GM12865 (cell line): ENCODE measurements at regions not wholly inside any gene's neighbourhood (a gene's known extent, or its start where the extent isn't known, plus 50 kb on each side); places are given as distances from the start of the nearest gene placed in this dataset.

Experiments used
- DNase-seq: peaks from one replicate; pipeline ENCODE4 v3.0.0; 2010; ENCODE audit warnings: low read depth
- H3K4me3 ChIP-seq: 2 replicates; pipeline ENCODE4 v1.5.1; 2011; ENCODE audit warnings: mild to moderate bottlenecking, low read depth, low read length, control low read depth
- TF ChIP-seq, protein P1 (sequence below): IDR thresholded peaks from 2 replicates; pipeline ENCODE4 v1.5.1; 2011; ENCODE audit warnings: low read length, control low read depth, low read depth, inconsistent platforms; ENCODE audit not compliant: insufficient read depth; ENCODE audit errors: missing control alignments

GRCh38 chr21:35198565-35198964 is 149.5 kb upstream of the RUNX1 start:
- no peak overlapping the region for H3K4me3 ChIP-seq
- no peak for DNase-seq
- TF ChIP-seq, protein P1, sequence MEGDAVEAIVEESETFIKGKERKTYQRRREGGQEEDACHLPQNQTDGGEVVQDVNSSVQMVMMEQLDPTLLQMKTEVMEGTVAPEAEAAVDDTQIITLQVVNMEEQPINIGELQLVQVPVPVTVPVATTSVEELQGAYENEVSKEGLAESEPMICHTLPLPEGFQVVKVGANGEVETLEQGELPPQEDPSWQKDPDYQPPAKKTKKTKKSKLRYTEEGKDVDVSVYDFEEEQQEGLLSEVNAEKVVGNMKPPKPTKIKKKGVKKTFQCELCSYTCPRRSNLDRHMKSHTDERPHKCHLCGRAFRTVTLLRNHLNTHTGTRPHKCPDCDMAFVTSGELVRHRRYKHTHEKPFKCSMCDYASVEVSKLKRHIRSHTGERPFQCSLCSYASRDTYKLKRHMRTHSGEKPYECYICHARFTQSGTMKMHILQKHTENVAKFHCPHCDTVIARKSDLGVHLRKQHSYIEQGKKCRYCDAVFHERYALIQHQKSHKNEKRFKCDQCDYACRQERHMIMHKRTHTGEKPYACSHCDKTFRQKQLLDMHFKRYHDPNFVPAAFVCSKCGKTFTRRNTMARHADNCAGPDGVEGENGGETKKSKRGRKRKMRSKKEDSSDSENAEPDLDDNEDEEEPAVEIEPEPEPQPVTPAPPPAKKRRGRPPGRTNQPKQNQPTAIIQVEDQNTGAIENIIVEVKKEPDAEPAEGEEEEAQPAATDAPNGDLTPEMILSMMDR = no peak

DNA sequence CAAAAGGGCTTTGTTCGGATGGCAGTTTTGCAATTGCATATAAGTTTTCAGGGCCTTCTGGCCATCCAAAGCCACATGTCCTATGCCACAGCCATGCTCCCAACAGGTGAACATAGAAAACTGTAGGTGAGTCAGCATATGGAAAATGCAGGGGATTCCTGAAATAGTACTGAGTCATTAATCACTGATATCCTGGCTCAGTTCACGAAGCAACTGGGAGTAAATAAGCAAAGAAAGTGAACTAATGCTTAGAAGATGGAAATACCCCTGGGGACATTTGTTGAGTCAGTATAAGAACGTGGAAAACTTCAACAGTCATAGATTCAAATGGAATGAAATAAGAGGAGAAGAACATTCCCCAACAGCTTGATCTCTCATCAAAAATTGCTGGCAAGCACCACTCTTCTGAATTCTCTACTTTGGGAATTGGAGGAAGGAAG is 148.9 kb upstream of the RUNX1 start:
- no peak for DNase-seq
- TF ChIP-seq, protein P1 = no peak

DNA sequence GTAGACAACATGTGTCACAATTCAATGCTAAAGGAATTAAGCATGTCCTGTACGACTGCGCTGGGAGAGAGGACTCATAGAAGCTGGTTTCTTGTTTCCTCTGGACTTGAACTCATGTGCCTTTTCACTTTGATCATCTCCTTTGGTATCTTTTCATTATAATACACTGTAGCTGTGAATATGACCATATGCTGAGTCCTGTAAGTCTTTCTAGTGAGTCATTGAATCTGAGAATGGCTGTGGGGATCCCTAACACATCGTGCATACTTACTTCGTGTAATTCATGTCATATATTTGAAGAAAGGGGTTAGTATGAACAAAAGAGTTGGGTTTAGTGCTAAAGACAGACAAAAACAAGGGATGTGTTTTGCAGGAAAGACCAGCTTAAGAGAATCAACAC is 148.1 kb upstream of the RUNX1 start:
- TF ChIP-seq, protein P1 = no peak
- DNase-seq = no peak
- no peak overlapping the region for H3K4me3 ChIP-seq

More for the DNA sequence above, 148.9 kb upstream of the RUNX1 start:
- no peak overlapping the region for H3K4me3 ChIP-seq

GRCh38 chr21:35196128-35196527 is 147.0 kb upstream of the RUNX1 start:
- TF ChIP-seq, protein P1 = no peak
- DNase-seq = no peak
- H3K4me3 ChIP-seq = no peak overlapping the region

- no peak overlapping the region for H3K4me3 ChIP-seq
- DNase-seq = no peak
- TF ChIP-seq, protein P1 = no peak
Observed at GRCh38 chr21:35195232-35195631, 146.1 kb upstream of the RUNX1 start.

- no peak overlapping the region for H3K4me3 ChIP-seq
- no peak for DNase-seq
- TF ChIP-seq, protein P1 = no peak
Observed at GRCh38 chr21:35191754-35192153, 142.7 kb upstream of the RUNX1 start.

DNA sequence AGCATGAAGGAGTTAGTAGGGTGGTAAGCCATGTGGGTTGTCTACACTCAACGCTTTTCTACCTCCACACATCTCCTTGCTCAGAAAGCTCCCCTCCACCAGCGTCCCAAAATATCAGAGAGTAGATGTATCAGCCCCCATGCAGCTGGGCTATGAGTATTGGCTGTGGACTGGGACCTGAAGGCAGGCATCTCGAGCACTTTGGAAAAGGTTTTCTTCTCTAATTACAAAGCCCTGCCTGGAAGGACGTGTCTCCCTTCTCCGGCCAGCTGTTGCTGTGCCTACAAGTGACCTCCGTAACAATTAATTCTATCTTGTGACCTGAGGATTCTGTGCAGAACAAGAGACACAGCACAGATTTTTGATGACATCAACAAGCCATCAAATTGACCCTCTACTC is 142.0 kb upstream of the RUNX1 start:
- no peak overlapping the region for H3K4me3 ChIP-seq
- TF ChIP-seq, protein P1 = no peak
- no peak for DNase-seq
